ENCODE measurements at regions not wholly inside any gene's neighbourhood (a gene's known extent, or its start where the extent isn't known, plus 50 kb on each side); places are given as distances from the start of the nearest gene placed in this dataset.

GRCh38 chr4:16289897-16290554, 63.8 kb upstream of the TAPT1 start:
- H3K36me3 ChIP-seq (ENCODE audit: control insufficient read depth in 1 of 2, insufficient read depth in 2 of 2, low read length in 2 of 2) = no peaks in the 10 kb centered on the region
- H3K4me3 ChIP-seq (ENCODE audit: low read depth in 1 of 2, low read length in 2 of 2) = peak overlapping the region in 1 of 2 donors; percentile 1
- no peak overlapping the region for H3K27ac ChIP-seq (ENCODE audit: low read depth, low read length)
- peaks cover 0 to 4% of the 10 kb centered on the region in 2 donors for H3K27me3 ChIP-seq (ENCODE audit: control insufficient read depth in 1 of 2, insufficient read depth in 2 of 2, low read length in 2 of 2)
- no peaks in the 10 kb centered on the region for H3K4me1 ChIP-seq (ENCODE audit: control insufficient read depth in 1 of 2, insufficient read depth in 2 of 2, low read length in 2 of 2)
- no peak overlapping the region for H3K9ac ChIP-seq (ENCODE audit: low read depth in 1 of 2, low read length in 2 of 2)
- no peaks in the 10 kb centered on the region for H3K9me3 ChIP-seq (ENCODE audit: control insufficient read depth in 1 of 2, low read length in 2 of 2)

GRCh38 chr4:16284050-16284449, 57.8 kb upstream of the TAPT1 start:
- no peaks in the 10 kb centered on the region for H3K27me3 ChIP-seq (ENCODE audit: control insufficient read depth in 1 of 2, insufficient read depth in 2 of 2, low read length in 2 of 2)
- H3K9me3 ChIP-seq (ENCODE audit: control insufficient read depth in 1 of 2, low read length in 2 of 2) = peaks cover 4 to 9% of the 10 kb centered on the region in 2 donors
- H3K27ac ChIP-seq (ENCODE audit: low read depth, low read length) = no peak overlapping the region
- H3K36me3 ChIP-seq (ENCODE audit: control insufficient read depth in 1 of 2, insufficient read depth in 2 of 2, low read length in 2 of 2) = no peaks in the 10 kb centered on the region
- H3K4me1 ChIP-seq (ENCODE audit: control insufficient read depth in 1 of 2, insufficient read depth in 2 of 2, low read length in 2 of 2) = no peaks in the 10 kb centered on the region
- H3K9ac ChIP-seq (ENCODE audit: low read depth in 1 of 2, low read length in 2 of 2) = no peak overlapping the region
- H3K4me3 ChIP-seq (ENCODE audit: low read depth in 1 of 2, low read length in 2 of 2) = no peak overlapping the region

- Histone ChIP-seq H3K36me3 (ENCODE audit: control insufficient read depth in 1 of 2, insufficient read depth in 2 of 2, low read length in 2 of 2) (no peaks in the 10 kb centered on the region), H3K4me3 (ENCODE audit: low read depth in 1 of 2, low read length in 2 of 2) (no peak overlapping the region), H3K27ac (ENCODE audit: low read depth, low read length) (no peak overlapping the region), H3K9ac (ENCODE audit: low read depth in 1 of 2, low read length in 2 of 2) (no peak overlapping the region), H3K27me3 (ENCODE audit: control insufficient read depth in 1 of 2, insufficient read depth in 2 of 2, low read length in 2 of 2) (no peaks in the 10 kb centered on the region), H3K4me1 (ENCODE audit: control insufficient read depth in 1 of 2, insufficient read depth in 2 of 2, low read length in 2 of 2) (no peaks in the 10 kb centered on the region), H3K9me3 (ENCODE audit: control insufficient read depth in 1 of 2, low read length in 2 of 2) (peaks cover 9 to 11% of the 10 kb centered on the region in 2 donors)
Measured at GRCh38 chr4:16278178-16278577, 51.9 kb upstream of the TAPT1 start.

Data from duodenal mucosa (tissue), 2 donors.